Activated CD4-positive, alpha-beta T cell treated with anti-CD3 and anti-CD28 coated beads, Interleukin-2, amount 50 U/mL, for 48 hours (primary cell): ENCODE measurements at regions not wholly inside any gene's neighbourhood (a gene's known extent, or its start where the extent isn't known, plus 50 kb on each side); places are given as distances from the start of the nearest gene placed in this dataset.

ENCODE experiments used
- DNase-seq, 2 experiments: peaks; one replicate each; pipeline ENCODE4 v3.0.0-alpha.2; 2020

GRCh38 chr7:45359250-45359649, 201.7 kb downstream of the RAMP3 start:
- DNase-seq, result no peak

- no peak for DNase-seq
These were observed 202.2 kb downstream of the RAMP3 start for GRCh38 chr7:45359776-45360175.

- DNase-seq, result no peak
These were observed 206.1 kb downstream of the RAMP3 start for GRCh38 chr7:45363669-45364068.

- no peak for DNase-seq
These were observed 207.8 kb downstream of the RAMP3 start for GRCh38 chr7:45365341-45365740.

- DNase-seq, result no peak
These were observed 207.7 kb upstream of the ADCY1 start for GRCh38 chr7:45366475-45366874.

GRCh38 chr7:45367026-45367425, 207.1 kb upstream of the ADCY1 start:
- no peak for DNase-seq

- DNase-seq, result no peak
These were observed 205.9 kb upstream of the ADCY1 start for GRCh38 chr7:45368129-45368807.

- no peak for DNase-seq
These were observed 189.7 kb upstream of the ADCY1 start for GRCh38 chr7:45384499-45384898.

GRCh38 chr7:45387837-45388236, 186.3 kb upstream of the ADCY1 start:
- DNase-seq, result no peak

- DNase-seq, result no peak
These were observed 184.9 kb upstream of the ADCY1 start for GRCh38 chr7:45389073-45389872.

GRCh38 chr7:45390180-45390579, 184.0 kb upstream of the ADCY1 start:
- DNase-seq, result no peak

GRCh38 chr7:45390731-45391130, 183.4 kb upstream of the ADCY1 start:
- DNase-seq, result no peak

- no peak for DNase-seq
These were observed 182.3 kb upstream of the ADCY1 start for GRCh38 chr7:45391618-45392451.

- no peak for DNase-seq
These were observed 180.0 kb upstream of the ADCY1 start for GRCh38 chr7:45394117-45394708.

- DNase-seq, result no peak
These were observed 175.1 kb upstream of the ADCY1 start for GRCh38 chr7:45399069-45399468.

- no peak for DNase-seq
These were observed 173.5 kb upstream of the ADCY1 start for GRCh38 chr7:45400680-45401079.

GRCh38 chr7:45401155-45401554, 173.0 kb upstream of the ADCY1 start:
- DNase-seq, result no peak

- DNase-seq, result no peak
These were observed 172.3 kb upstream of the ADCY1 start for GRCh38 chr7:45401851-45402250.

GRCh38 chr7:45402480-45403218, 171.5 kb upstream of the ADCY1 start:
- no peak for DNase-seq

GRCh38 chr7:45404622-45405021, 169.5 kb upstream of the ADCY1 start:
- DNase-seq, result no peak

- no peak for DNase-seq
These were observed 166.3 kb upstream of the ADCY1 start for GRCh38 chr7:45407730-45408408.

- DNase-seq, result no peak
These were observed 165.8 kb upstream of the ADCY1 start for GRCh38 chr7:45408409-45408737.
